ENCODE measurements at regions not wholly inside any gene's neighbourhood (a gene's known extent, or its start where the extent isn't known, plus 50 kb on each side); places are given as distances from the start of the nearest gene placed in this dataset.

GRCh38 chr4:23337292-23337691 lies 552.6 kb downstream of the PPARGC1A start:
- TF ChIP-seq CTCF (IDR thresholded peaks at IDR 0.05), result no peak
- TF ChIP-seq EP300 (IDR thresholded peaks at IDR 0.05), result no peak
- TF ChIP-seq POLR2A (IDR thresholded peaks at IDR 0.05), result no peak
- TF ChIP-seq POLR2AphosphoS5 (IDR thresholded peaks at IDR 0.05), result no peak
